ENCODE measurements at regions not wholly inside any gene's neighbourhood (a gene's known extent, or its start where the extent isn't known, plus 50 kb on each side); places are given as distances from the start of the nearest gene placed in this dataset.
"Not testable (repeated sequence)": the region's sequence is repeated elsewhere in the genome, so short reads cannot be mapped to it uniquely, and the experiment has no call there.

- no peak for DNase-seq
Measured at GRCh38 chr15:95681836-95682544, 648.5 kb upstream of the NR2F2 start.

- DNase-seq: no peak
Measured at GRCh38 chr15:95684126-95684525, 646.4 kb upstream of the NR2F2 start.

- no peak for DNase-seq
Measured at GRCh38 chr15:95684693-95685115, 645.8 kb upstream of the NR2F2 start.

GRCh38 chr15:95687061-95687460 lies 643.4 kb upstream of the NR2F2 start:
- DNase-seq: no peak

- no peak for DNase-seq
Measured at GRCh38 chr15:95687686-95688085, 642.8 kb upstream of the NR2F2 start.

- DNase-seq: no peak
Measured at GRCh38 chr15:95690631-95691340, 639.7 kb upstream of the NR2F2 start.

- DNase-seq: no peak
Measured at GRCh38 chr15:95693917-95694316, 636.6 kb upstream of the NR2F2 start.

- no peak for DNase-seq
Measured at GRCh38 chr15:95698230-95698629, 632.3 kb upstream of the NR2F2 start.

- no peak for DNase-seq
Measured at GRCh38 chr15:95698951-95699350, 631.5 kb upstream of the NR2F2 start.

- DNase-seq: no peak
Measured at GRCh38 chr15:95699578-95699977, 630.9 kb upstream of the NR2F2 start.

- DNase-seq: not testable (repeated sequence)
Measured at GRCh38 chr15:95700692-95701091, 629.8 kb upstream of the NR2F2 start.

GRCh38 chr15:95701410-95701809 lies 629.1 kb upstream of the NR2F2 start:
- no peak for DNase-seq

GRCh38 chr15:95709959-95710695 lies 620.4 kb upstream of the NR2F2 start:
- no peak for DNase-seq

GRCh38 chr15:95712785-95713184 lies 617.7 kb upstream of the NR2F2 start:
- DNase-seq: no peak

- DNase-seq: no peak
Measured at GRCh38 chr15:95713324-95713723, 617.2 kb upstream of the NR2F2 start.

- no peak for DNase-seq
Measured at GRCh38 chr15:95715116-95715903, 615.2 kb upstream of the NR2F2 start.

- DNase-seq: no peak
Measured at GRCh38 chr15:95715906-95716656, 614.4 kb upstream of the NR2F2 start.

GRCh38 chr15:95716708-95717107 lies 613.8 kb upstream of the NR2F2 start:
- no peak for DNase-seq

GRCh38 chr15:95718441-95718840 lies 612.1 kb upstream of the NR2F2 start:
- DNase-seq: no peak

GRCh38 chr15:95724908-95725633 lies 605.4 kb upstream of the NR2F2 start:
- DNase-seq: no peak

- no peak for DNase-seq
Measured at GRCh38 chr15:95726891-95727290, 603.6 kb upstream of the NR2F2 start.

GRCh38 chr15:95733931-95734330 lies 596.6 kb upstream of the NR2F2 start:
- DNase-seq: no peak
